ENCODE measurements at regions not wholly inside any gene's neighbourhood (a gene's known extent, or its start where the extent isn't known, plus 50 kb on each side); places are given as distances from the start of the nearest gene placed in this dataset.

GRCh38 chr5:28190011-28190410 lies 1151.6 kb upstream of the CDH9 start:
- TF ChIP-seq CTCF (IDR thresholded peaks at IDR 0.05): no peak
- Histone ChIP-seq H3K27ac (no peak overlapping the region), H3K27me3 (replicated peaks; ENCODE audit: insufficient read depth) (no peaks in the 10 kb centered on the region), H3K4me3 (no peak overlapping the region), H3K9me3 (no peaks in the 10 kb centered on the region), H3K4me1 (ENCODE audit: control insufficient read depth in 1 of 2, low read depth in 2 of 2) (no peaks in the 10 kb centered on the region), H3K36me3 (no peaks in the 10 kb centered on the region)
- DNase-seq (ENCODE audit: low spot score) (no peak), ATAC-seq (ENCODE audit: insufficient number of reproducible peaks, low FRiP score, low read depth) (no peak)

GRCh38 chr5:28174691-28175090 lies 1136.3 kb upstream of the CDH9 start:
- Histone ChIP-seq H3K4me3 (no peak overlapping the region), H3K27ac (no peak overlapping the region), H3K36me3 (no peaks in the 10 kb centered on the region), H3K4me1 (ENCODE audit: control insufficient read depth in 1 of 2, low read depth in 2 of 2) (no peaks in the 10 kb centered on the region), H3K27me3 (replicated peaks; ENCODE audit: insufficient read depth) (no peaks in the 10 kb centered on the region), H3K9me3 (no peaks in the 10 kb centered on the region)
- DNase-seq (ENCODE audit: low spot score): no peak
- no peak for ATAC-seq (ENCODE audit: insufficient number of reproducible peaks, low FRiP score, low read depth)
- no peak for TF ChIP-seq CTCF (IDR thresholded peaks at IDR 0.05)

GRCh38 chr5:28165096-28165495 lies 1126.7 kb upstream of the CDH9 start:
- Histone ChIP-seq H3K36me3 (no peaks in the 10 kb centered on the region), H3K27ac (no peak overlapping the region), H3K4me1 (ENCODE audit: control insufficient read depth in 1 of 2, low read depth in 2 of 2) (no peaks in the 10 kb centered on the region), H3K4me3 (no peak overlapping the region), H3K9me3 (no peaks in the 10 kb centered on the region), H3K27me3 (replicated peaks; ENCODE audit: insufficient read depth) (no peaks in the 10 kb centered on the region)
- no peak for TF ChIP-seq CTCF (IDR thresholded peaks at IDR 0.05)
- no peak for DNase-seq (ENCODE audit: low spot score)
- ATAC-seq (ENCODE audit: insufficient number of reproducible peaks, low FRiP score, low read depth): no peak

- no peak for TF ChIP-seq CTCF (IDR thresholded peaks at IDR 0.05)
- no peak for DNase-seq (ENCODE audit: low spot score)
- Histone ChIP-seq H3K9me3 (no peaks in the 10 kb centered on the region), H3K27me3 (replicated peaks; ENCODE audit: insufficient read depth) (no peaks in the 10 kb centered on the region), H3K4me1 (ENCODE audit: control insufficient read depth in 1 of 2, low read depth in 2 of 2) (no peaks in the 10 kb centered on the region), H3K36me3 (no peaks in the 10 kb centered on the region), H3K4me3 (no peak overlapping the region), H3K27ac (no peak overlapping the region)
- ATAC-seq (ENCODE audit: insufficient number of reproducible peaks, low FRiP score, low read depth): no peak
Measured at GRCh38 chr5:28164568-28164967, 1126.2 kb upstream of the CDH9 start.

GRCh38 chr5:28156981-28157380 lies 1118.6 kb upstream of the CDH9 start:
- Histone ChIP-seq H3K27ac (no peak overlapping the region), H3K36me3 (no peaks in the 10 kb centered on the region), H3K4me3 (no peak overlapping the region), H3K27me3 (replicated peaks; ENCODE audit: insufficient read depth) (no peaks in the 10 kb centered on the region), H3K4me1 (ENCODE audit: control insufficient read depth in 1 of 2, low read depth in 2 of 2) (no peaks in the 10 kb centered on the region), H3K9me3 (no peaks in the 10 kb centered on the region)
- no peak for TF ChIP-seq CTCF (IDR thresholded peaks at IDR 0.05)
- ATAC-seq (ENCODE audit: insufficient number of reproducible peaks, low FRiP score, low read depth) (no peak), DNase-seq (ENCODE audit: low spot score) (no peak)
